ENCODE measurements at regions not wholly inside any gene's neighbourhood (a gene's known extent, or its start where the extent isn't known, plus 50 kb on each side); places are given as distances from the start of the nearest gene placed in this dataset.

DNA sequence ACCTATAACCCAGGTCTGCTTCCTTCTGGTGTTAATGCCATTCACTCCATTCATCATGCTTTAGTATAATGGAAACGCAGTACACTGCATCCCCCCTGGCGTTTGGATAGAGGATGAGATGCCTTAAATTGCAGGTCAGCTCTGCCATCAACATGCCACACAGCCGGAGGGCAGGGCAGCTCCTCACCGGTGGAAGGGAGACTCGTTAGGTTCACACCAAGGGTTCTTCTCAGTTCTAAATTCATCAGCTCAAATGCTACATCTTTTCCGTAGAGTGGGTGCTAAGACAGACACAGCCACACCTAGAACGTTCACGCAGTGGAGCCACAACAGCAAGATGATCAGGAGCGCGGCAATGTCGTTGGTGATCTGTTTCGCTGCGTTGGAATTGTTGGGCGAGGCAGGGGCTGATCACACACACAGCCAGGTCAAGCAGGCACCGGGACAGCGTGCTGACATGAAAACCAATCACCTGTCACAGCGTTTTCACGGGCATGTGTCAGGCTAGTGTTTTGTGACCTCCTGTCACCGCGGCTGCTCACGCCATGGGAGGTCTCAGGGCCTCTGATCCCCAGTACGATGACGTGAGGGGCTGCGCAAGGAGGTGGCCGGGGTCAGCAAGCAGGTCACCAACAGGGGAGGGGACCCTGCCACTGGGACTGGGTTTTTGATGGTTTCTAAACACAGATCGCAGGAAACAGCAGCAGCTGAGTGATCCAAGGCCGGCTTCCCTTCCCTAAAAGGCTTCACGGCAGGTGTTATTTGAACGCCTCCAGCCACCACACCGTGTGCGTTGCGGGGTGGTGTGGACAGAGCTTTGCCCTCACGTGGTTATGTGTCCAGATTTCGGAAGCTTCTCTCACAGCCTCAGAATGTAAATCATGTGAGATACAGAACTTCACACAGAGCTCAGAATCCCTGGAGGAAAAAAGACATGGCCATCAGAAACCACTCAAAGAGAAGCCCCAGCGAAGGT is 94.3 kb upstream of the IRS2 start:
- TF ChIP-seq, protein P1, sequence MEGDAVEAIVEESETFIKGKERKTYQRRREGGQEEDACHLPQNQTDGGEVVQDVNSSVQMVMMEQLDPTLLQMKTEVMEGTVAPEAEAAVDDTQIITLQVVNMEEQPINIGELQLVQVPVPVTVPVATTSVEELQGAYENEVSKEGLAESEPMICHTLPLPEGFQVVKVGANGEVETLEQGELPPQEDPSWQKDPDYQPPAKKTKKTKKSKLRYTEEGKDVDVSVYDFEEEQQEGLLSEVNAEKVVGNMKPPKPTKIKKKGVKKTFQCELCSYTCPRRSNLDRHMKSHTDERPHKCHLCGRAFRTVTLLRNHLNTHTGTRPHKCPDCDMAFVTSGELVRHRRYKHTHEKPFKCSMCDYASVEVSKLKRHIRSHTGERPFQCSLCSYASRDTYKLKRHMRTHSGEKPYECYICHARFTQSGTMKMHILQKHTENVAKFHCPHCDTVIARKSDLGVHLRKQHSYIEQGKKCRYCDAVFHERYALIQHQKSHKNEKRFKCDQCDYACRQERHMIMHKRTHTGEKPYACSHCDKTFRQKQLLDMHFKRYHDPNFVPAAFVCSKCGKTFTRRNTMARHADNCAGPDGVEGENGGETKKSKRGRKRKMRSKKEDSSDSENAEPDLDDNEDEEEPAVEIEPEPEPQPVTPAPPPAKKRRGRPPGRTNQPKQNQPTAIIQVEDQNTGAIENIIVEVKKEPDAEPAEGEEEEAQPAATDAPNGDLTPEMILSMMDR (IDR thresholded peaks at IDR 0.05), result no peak
- TF ChIP-seq POLR2A (IDR thresholded peaks at IDR 0.05), result no peak

All from body of pancreas (tissue), 4 donors.